ENCODE measurements at regions not wholly inside any gene's neighbourhood (a gene's known extent, or its start where the extent isn't known, plus 50 kb on each side); places are given as distances from the start of the nearest gene placed in this dataset.

- dilution Hi-C loops (cut with HindIII; ENCODE audit: low sequenced_read_pairs, unreplicated experiment) (no loop called here), in situ Hi-C loops (cut with MboI; ENCODE audit: low sequenced_read_pairs) (no loop called here), intact Hi-C loops (cut with micrococcal nuclease) (no loop called here)
- no peak overlapping the region for H2BK5ac ChIP-seq (ENCODE audit: low read depth, low read length, poor library complexity, severe bottlenecking)
- DNase-seq: no peak
- H3K9me1 ChIP-seq (ENCODE audit: insufficient read depth, low read length): no peaks in the 10 kb centered on the region
- no peak overlapping the region for H2AK9ac ChIP-seq (replicated peaks; ENCODE audit: low read depth, low read length, poor library complexity)
- H3K27ac ChIP-seq (ENCODE audit: insufficient read depth, low read length): no peak overlapping the region
- WGBS, 2 experiments (ENCODE audit: extremely low coverage in 2 of 2, insufficient read length in 1 of 2): no CpG with 5 or more reads among the region's 1 CpG
- no peak for ATAC-seq (ENCODE audit: low read depth)
- no peaks in the 10 kb centered on the region for H3K27me3 ChIP-seq (ENCODE audit: control insufficient read depth, insufficient read depth, low read length)
- H3K9ac ChIP-seq (ENCODE audit: low read depth, low read length): no peak overlapping the region
- H3K79me1 ChIP-seq (ENCODE audit: low read depth in 1 of 2, low read length in 2 of 2): no peaks in the 10 kb centered on the region
- no TSS peak for BruUV-seq (replicated peaks)
- H2BK120ac ChIP-seq (ENCODE audit: low read depth, low read length): no peak overlapping the region
- no peak for TF ChIP-seq RFX5 (IDR thresholded peaks at IDR 0.05; ENCODE audit: low read depth, low read length)
- POLR2A ChIA-PET (ENCODE audit: unreplicated experiment): no interaction called here
- no peak overlapping the region for H2AK5ac ChIP-seq (ENCODE audit: low read depth, low read length)
- H3K9me3 ChIP-seq (ENCODE audit: control insufficient read depth, insufficient read depth, low read length): no peaks in the 10 kb centered on the region; the same call in 1 of the 2 replicates
- H3K14ac ChIP-seq (replicated peaks; ENCODE audit: low read depth, low read length): no peak overlapping the region
- no peaks in the 10 kb centered on the region for H3K4me1 ChIP-seq (ENCODE audit: control insufficient read depth, insufficient read depth, low read length)
- no peaks in the 10 kb centered on the region for H3K36me3 ChIP-seq (ENCODE audit: control insufficient read depth, insufficient read depth, low read length)
- no peak overlapping the region for H4K8ac ChIP-seq (ENCODE audit: low read depth in 2 of 2, low read length in 2 of 2)
- H3K4ac ChIP-seq (ENCODE audit: low read depth, low read length): no peak overlapping the region
- H2AFZ ChIP-seq (replicated peaks; ENCODE audit: low read length, poor library complexity): no peak overlapping the region
- no peak overlapping the region for H3K23ac ChIP-seq (ENCODE audit: low read depth, low read length)
- no peak overlapping the region for H4K5ac ChIP-seq (ENCODE audit: low read depth, low read length)
- no peak overlapping the region for H4K91ac ChIP-seq (ENCODE audit: insufficient read depth, low read depth, low read length)
- CTCF ChIA-PET: interaction anchor here (0.7 to 1.4 kb wide), 2 partner anchors 8 to 323 kb away, joined by 3 read pairs; no protein-coding TSS in a partner anchor
- H2BK15ac ChIP-seq (ENCODE audit: low read depth, low read length): no peak overlapping the region
- no peak overlapping the region for H3K56ac ChIP-seq (ENCODE audit: extremely low read depth, insufficient read depth, low read length)
- no peak overlapping the region for H3K4me3 ChIP-seq (ENCODE audit: insufficient read depth, low read depth, low read length)
- no peak overlapping the region for H2BK20ac ChIP-seq (ENCODE audit: low read depth, low read length)
- no peak overlapping the region for H3K18ac ChIP-seq (ENCODE audit: low read depth, low read length)
- no peaks in the 10 kb centered on the region for H4K20me1 ChIP-seq (ENCODE audit: insufficient read depth, low read length)
- no peak overlapping the region for H3K4me2 ChIP-seq (ENCODE audit: low read depth, low read length)
Measured at GRCh38 chr5:175141421-175141820, 302.6 kb downstream of the DRD1 start.
